HG03460 (cell line): ENCODE measurements at regions not wholly inside any gene's neighbourhood (a gene's known extent, or its start where the extent isn't known, plus 50 kb on each side); places are given as distances from the start of the nearest gene placed in this dataset.
"Not testable (repeated sequence)": the region's sequence is repeated elsewhere in the genome, so short reads cannot be mapped to it uniquely, and the experiment has no call there.

ENCODE experiments used
- ATAC-seq: cut with Tn5 transposase; IDR thresholded peaks from one replicate; pipeline ENCODE4 v1.9.1; 2021; ENCODE audit not compliant: unreplicated experiment

DNA sequence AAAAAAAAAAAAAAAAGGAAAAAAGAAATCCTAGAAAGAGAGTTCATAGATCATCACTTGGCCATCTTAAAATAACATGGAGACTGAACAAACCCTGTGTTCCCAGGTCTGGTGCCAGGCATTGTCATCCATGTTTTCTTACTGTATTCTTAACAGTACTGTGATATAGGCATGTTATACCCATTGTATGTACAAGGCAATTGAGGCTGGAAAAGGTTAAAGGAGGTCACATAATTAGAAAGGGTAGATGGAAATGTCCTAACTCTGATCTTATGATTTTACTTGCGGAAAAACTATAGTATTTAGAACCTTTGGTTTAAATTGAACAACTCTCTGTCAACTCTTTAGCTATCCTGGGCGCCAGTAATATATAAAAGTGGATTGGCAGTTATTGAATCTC, 478.2 kb upstream of the RGS6 start:
- no peak for ATAC-seq

DNA sequence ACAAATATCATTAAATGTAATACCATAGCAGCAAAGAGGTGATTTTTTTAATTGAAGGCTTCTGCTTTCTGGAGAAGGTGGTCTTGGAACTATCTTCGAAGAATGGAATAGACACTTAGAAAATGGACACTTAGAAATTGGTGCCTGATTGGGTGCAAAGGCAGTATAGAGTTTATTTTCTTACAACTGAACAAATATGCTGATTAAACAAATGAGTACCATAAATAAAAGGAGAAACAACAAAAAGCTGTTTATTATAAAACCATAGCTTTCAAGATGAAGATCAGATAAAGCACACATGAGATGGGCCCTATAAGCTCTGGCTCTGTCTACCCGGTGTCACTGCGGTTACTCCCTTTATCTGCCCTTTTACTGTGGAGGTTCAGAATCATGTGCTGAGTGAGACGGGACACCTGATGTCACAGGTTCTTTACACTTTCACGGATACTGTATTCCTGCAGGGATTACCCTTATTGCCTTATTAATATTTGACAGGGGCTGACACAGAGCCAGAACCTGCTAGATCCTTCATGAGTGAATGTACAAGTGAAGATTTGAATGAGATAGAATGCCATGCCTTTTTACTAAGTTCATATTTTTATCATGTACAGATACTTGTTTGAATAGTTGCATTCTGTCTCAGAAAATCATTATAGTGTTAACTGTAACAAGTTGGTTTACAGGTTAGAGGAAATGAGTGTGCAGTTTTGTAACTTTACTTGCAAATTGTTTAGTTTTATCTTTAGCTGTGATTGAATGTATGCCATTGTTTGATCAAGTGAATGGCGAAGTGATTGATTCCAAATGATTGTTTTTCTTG, 477.5 kb upstream of the RGS6 start:
- ATAC-seq: no peak

DNA sequence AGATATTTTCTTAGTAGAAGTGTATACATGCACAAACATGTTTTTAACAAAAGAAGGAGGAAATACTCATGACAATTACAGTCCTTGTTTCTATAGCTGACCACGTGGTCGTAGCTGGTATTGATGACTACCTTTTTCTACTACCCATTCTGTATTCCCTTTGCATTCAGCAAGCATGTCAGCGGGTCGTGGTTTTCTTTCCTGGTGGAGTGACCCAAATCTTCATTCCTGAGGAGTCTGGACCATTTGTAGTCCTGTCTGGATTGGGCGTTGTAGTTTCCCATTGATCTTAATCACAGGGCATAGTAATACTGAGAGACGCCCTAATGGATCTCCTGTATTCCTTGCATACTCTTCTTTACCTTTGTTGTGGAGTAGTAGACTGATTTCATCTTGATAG, 472.1 kb upstream of the RGS6 start:
- no peak for ATAC-seq

DNA sequence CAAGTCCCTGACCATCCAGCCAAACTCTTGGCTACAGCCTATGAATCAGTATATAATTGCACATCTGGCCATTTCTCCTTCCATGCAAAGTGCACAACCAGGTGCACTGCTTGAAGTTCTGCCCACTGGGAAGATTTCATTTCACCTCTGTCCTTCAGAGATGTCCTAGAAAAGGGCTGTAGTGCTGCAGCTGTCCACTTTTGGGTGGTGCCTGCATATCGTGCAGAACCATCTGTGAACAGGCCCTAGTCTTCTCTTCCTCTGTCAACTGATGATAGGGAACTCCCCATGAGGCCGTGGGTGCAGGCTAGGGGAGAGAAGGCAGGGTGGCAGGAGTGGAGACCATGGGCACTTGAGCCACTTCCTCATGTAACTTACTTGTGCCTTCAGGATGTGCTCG, 470.6 kb upstream of the RGS6 start:
- not testable (repeated sequence) for ATAC-seq

DNA sequence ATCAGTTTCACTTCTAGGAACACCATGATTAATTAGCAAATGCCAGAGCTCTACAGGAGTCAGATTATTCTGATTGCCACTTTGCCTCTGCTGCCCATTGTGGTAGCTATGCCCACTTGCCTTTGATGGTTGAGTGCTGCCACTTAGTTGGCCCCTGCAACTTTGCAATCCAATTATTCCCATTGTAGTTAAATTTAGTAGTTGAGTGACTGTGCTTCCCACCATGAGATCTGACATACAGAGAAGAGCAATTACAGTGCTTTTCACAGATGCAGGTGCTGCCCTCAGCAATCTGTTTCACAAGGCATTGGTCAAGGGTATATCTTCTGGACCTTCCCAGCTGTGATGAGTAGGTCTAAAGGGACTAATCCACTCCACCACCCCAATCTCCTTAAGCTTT, 468.4 kb upstream of the RGS6 start:
- no peak for ATAC-seq

DNA sequence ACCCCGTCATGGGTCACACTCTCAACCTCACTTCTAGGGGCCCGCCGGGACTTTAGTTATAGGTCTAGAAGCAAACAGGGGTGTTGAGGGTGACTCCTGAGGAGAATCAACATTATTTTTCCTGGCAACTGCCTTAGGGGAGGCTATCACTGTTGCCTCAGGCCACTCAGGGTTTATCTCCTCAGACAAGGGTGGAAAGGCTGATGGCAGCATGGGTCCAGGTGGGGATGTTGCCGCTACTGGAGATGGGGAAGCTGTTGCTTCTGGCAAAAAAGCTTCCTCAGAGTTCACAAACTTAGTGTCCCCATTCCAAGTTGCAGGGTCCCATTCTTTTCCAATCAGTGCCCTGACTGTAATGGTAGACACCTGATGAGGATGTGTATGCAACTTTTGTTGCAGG, 467.4 kb upstream of the RGS6 start:
- ATAC-seq: no peak

DNA sequence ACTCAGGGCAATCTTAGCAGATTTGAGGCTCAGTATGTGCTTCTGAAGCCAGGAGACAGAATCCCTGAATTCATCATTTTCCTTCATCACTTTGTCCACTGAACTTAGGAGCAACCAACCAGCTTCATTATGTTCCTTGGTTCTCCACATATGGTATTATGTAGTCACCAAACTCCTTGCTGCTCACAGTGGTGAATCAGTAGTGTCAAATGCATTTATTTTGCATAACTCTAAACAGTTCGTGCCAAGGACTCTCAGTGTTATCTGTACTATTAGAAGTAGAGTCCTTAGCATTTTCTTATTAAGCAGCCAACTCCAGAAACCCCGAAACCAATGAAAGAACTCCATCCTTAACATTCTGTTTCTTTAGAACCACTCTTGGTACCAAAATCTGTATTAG, 466.9 kb upstream of the RGS6 start:
- no peak for ATAC-seq

DNA sequence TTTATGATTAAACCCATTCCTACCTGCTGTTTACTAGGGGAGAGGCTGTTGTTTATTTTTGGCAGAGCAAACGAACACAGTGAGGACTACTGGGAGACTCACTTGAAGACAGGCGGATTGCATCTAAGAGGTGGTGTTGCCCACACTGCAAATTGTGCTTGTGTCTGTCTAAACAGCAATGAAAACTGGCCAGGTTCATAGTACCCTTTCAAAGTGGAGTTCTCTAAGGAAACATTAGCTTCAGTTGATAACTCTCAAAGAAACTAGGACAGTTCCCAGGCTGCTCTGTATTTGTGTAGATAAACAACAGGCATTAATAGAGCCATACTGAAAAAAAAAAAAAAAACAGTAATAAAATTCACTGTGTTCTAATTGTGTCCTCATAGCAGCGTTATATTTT, 466.0 kb upstream of the RGS6 start:
- no peak for ATAC-seq

DNA sequence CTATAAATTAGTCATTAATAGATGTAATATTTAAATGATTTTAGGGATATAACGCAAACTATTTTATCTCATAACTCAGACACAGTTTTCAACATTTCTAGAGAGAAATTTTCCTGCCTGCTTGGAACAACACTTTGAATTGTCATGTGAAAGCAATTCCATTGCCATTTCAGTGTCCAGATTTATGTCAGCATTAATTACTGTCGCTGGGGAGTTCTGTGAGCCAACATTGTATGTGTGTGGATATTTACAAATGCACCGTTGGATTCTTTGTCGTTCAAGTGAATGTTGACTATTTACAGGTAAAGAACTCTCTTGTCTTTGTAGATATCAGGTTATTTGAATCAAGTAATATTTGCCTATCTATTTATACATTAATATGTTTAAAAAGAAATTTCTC, 465.3 kb upstream of the RGS6 start:
- no peak for ATAC-seq

DNA sequence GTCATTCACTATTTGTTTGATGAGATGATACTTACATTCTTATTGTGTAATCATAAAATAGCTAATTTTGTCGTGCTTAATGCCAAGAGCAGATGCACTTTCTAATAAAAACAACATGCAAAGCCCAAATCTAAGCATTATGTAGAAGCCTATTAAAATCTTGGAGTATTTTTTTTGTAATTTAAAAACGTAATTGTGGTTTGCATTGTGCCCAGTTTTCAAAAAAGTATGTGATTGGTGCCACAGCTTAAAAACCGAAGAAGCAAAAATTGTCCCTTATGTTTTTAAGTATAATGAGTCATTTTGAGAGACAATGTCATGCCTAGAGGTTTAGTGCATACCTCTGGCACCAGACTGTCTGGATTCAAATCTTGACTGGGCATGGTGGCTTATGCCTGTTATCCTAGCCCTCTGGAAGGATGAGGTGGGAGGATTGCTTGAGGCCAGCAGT, 464.8 kb upstream of the RGS6 start:
- ATAC-seq: no peak

DNA sequence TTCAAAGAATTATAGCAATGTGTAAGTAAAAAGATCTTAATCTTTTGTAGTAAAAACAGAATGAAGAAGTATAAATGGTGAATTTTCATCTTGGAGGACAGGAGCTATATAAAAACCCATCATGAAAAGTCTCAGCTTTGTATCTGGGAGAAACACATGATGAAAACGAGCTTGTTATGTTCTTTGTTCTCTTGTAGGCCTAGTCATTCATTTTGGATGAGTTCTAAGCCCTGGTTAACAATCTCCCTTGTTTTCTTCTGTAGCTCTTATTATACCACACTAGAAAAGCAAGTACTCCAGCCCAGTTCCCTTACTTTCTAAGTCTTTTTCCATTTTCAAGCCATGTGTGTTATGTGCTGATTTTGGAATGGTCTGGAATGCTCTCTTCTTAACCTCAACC, 463.5 kb upstream of the RGS6 start:
- ATAC-seq: no peak

DNA sequence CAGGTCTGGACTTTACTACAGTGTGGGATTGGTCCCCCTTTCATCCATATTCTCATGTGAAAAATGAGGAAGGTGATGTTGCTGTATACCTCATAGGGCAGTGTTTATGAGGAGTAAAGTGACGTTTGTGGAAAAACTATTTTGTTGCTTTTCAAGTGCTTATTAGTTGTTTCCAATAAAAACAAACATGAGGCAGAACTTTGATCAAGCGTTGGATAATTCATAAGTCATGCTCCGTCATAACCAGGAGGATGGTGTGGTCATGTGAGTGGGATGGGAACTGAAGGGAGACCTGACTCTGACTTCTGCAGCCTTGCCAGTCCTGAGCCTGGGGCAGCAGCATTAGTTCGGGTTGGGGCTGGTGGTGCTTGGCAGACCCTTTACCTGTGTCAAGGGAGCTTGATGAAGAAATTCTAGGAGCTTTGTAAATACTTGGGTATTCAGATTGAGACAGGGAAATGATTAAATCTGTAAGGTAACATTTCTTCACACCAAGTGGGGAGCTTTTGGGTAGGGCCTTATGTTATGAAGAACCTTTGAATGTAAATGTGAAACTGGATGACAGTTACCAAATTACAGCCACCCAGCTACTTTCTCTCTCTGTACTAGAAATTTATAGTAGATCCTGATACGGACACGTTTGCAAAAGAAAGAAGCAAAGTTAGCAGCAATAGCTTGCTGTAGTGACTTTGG, 462.4 kb upstream of the RGS6 start:
- ATAC-seq: no peak

DNA sequence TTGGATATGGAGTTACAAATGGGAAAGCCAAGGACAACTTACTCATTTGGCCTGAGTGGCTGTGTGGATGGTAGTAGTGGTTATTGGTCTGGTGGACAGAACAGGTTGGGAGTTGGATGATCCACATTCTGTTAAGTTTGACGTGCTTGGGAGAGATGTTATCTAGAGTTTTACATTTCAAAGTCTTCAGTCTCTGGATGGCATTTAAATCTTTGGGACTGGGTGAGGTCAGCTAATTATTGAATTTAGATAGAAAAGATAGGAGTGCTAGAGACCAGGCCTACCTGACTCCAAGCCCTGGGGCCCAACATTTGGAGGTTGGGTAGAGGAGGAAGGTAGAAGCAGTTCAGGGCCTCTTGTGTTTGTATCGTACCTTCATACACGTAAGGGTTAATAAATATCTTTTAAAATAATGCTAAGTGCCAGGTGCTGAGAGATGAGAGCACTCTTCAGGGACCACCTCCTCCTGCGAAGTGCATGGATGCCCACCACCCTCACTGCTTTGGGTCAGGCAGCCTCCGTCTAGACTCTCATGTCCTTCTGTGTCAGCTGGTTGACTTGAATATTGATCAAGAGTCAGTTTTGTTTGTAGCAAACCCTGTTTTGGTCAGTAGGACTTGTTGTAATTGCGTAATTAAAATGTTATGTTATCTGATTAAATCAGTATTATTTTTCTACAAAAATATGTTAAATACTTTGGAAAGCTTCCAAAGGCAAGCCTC, 460.4 kb upstream of the RGS6 start:
- ATAC-seq: no peak

DNA sequence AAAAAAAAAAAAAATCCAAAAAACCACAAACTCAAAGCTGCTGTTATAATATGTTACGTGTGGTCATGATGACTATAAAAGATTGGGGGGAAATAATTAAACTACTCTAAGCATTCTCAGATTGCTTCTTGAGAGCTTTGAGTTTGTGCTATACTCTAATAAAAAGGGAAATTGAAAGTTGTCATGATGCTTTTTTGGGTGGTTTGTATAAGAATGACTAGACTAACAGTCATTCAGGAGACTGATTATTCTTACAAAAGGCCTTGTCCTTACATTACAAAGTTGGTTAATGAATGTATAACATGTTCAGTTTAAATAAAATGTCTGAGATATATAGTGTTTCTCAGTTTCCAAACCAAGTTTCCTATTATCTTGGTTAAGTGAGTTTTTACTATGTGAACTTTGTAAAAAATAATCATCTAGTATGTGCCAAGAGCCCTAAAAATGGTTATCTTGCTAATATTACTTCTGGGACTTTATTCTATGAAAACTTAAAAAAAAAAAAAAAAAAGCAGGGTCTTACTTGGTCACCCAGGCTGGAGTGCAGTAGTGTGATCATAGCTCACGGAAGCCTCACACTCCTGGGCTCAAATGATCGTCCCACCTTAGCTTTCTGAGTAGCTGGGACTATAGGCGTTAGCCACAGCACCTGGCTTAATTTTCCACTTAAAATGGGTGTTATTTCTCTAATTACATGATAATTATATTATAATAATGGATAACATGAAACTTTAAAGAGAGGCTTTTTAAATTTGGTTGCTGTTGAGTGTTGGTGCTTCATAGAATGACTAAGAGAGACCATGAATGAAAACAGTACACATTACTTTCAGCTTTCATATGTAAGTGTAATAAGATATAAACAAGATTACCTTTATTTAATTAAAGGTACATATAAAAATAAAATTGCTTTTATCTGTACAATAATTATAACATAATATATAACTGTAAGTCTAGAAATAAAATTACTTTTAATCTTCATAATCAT, 459.6 kb upstream of the RGS6 start:
- no peak for ATAC-seq

DNA sequence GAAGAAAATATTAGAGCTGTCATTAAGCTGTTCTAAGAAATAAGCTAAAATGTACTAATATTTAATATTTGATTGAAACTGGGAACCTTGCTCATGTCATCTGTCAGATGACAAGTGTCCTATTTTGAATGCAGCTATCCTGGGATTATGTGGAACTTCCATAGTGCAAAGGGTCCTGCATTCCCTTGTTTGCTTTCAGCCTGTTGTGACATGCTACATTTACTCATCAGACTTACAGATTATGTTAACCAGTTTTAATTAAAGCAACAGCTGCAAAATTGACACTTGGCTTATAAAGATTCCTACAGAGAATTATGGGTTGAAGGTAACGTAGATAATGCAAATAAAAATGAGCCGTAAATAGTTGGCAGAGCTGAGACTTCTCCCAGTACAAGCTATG, 458.4 kb upstream of the RGS6 start:
- ATAC-seq: no peak

DNA sequence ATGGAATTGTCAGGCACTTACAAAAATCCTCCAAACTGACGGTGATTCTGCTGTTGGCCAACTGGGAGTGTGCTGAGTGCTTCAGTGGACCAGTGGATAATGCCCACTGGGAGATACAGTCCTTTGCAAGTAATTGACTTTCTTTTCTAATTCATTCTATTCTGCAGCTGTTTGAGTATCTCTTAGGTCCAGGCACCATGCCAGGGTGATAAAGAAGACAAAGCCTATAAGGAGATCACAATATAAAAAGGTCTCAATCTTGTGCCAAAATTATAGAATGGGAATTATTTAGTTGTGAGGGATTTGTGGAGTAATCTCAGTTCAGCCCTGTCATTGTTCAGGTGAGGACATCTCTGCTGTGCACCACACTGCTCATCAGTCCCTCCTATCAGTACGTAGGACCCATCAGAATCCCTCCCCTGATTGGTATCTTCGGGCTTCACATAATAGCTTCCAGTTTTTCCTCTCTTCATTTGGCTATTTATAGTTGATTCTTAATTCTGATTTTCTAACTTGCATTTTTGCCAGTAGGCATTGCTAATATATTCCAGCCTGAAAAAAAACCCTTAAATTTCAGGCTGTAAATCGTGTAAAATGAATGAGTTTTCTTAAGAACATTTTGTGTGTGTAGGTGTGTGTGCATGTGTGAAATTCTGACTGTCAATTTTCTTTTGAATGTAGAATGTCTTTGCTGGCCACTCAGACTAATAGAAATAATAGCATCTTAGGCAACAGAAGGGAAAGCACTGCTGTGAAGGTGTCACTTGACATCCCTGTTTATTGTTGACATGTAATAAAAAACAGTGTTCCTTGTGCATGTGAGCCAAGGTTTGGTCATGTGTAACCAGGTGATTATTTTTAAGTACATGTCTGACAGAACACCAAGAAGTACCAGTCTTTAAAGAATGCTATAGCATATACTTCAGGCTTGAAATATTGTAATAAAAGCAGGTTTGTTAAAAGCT, 457.6 kb upstream of the RGS6 start:
- ATAC-seq: no peak

DNA sequence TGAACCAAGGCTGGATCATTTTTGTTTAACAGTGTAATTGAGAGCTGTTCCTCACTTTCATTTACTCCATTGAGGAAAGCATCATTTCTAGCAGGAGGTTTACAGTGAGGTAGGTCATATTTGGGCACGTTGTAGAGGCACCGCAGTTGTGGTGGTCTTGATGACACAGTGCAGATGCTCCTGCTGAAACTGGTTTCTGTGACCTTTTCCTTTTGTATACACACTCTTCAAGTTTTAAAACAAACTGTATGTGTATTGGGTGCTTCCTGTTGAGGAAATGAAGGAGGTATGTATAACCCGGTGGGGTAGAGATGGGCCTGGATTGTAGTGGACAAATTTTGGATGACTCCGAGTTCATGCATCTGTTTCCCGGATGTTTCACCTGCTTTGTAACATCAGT, 456.3 kb upstream of the RGS6 start:
- no peak for ATAC-seq

DNA sequence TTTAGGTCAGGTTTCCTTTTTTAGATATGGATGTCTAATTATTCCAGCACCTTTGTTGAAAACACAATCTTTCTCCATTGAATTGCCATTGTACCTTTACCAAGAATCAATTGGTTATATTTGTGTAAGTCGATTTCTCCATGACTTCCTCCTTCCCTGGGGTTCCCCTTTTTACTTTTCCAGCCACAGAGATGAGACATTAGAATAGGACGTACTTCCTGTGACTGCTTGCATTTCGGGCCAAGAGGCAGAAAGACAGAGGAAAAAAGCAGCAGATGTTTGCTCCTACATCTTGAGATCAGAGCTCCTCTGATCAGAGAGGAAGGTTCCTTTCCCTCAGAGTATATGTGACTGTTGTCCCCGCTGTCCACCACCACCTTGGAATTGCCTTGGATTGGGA, 453.7 kb upstream of the RGS6 start:
- ATAC-seq: no peak

DNA sequence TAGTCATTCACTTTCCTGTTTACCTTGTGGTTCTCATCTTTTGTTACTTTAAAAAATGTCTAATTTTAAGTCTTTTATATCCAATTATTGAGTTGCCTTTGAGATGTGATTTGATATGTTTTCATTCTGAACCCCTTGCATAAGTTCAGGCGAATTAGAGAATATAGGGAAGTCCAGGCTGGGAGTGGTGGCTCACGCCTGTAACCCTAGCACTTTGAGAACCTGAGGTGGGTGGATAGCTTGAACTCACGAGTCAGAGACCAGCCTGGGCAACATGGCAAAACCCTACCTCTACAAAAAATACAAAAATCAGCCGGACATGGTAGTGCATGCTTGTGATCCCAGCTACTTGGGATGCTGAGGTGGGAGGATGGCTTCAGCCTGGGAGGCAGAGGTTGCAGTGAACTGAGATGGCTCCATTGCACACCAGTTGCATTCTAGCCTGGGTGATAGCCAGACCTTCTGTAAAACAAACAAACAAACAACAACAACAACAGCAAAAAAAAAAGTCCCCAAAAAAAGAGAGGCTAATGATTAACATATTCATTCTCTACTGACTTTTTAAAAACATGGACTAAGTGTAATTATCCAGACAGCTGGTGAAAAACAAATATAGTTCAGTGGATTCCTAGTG, 451.1 kb upstream of the RGS6 start:
- no peak for ATAC-seq
